Cardiac fibroblast (primary cell): ENCODE measurements at regions not wholly inside any gene's neighbourhood (a gene's known extent, or its start where the extent isn't known, plus 50 kb on each side); places are given as distances from the start of the nearest gene placed in this dataset.
"Not testable (repeated sequence)": the region's sequence is repeated elsewhere in the genome, so short reads cannot be mapped to it uniquely, and the experiment has no call there.

ENCODE experiments used
- DNase-seq, 2 donors: peaks; one replicate each; pipeline versions ENCODE4 v3.0.0 to v3.0.0-alpha.2; 2010; ENCODE audit warnings: low read depth in 2 of 2
- H3K4me3 ChIP-seq, 2 donors: replicated peaks in 1 of 2; 1 replicate in 1 of 2; 2 replicates in 1 of 2; pipeline ENCODE4 v1.5.1; 2011; ENCODE audit warnings: low read depth in 2 of 2, low read length in 2 of 2, mild to moderate bottlenecking in 2 of 2, moderate library complexity in 1 of 2
- CTCF ChIP-seq: IDR thresholded peaks from one replicate; pipeline ENCODE4 v1.5.1; 2011; ENCODE audit warnings: low read depth, mild to moderate bottlenecking, low read length, inconsistent platforms

GRCh38 chr2:185664384-185664783 lies 74.2 kb upstream of the FSIP2 start:
- DNase-seq, result no peak
- no peak overlapping the region for H3K4me3 ChIP-seq
- TF ChIP-seq CTCF, result no peak

- no peak for TF ChIP-seq CTCF
- DNase-seq, result no peak
- H3K4me3 ChIP-seq, result no peak overlapping the region
Observed at GRCh38 chr2:185665251-185665814, 73.3 kb upstream of the FSIP2 start.

- DNase-seq, result no peak
- H3K4me3 ChIP-seq, result no peak overlapping the region
- TF ChIP-seq CTCF, result no peak
Observed at GRCh38 chr2:185667452-185667851, 71.2 kb upstream of the FSIP2 start.

GRCh38 chr2:185668710-185669109 lies 69.9 kb upstream of the FSIP2 start:
- no peak for TF ChIP-seq CTCF
- H3K4me3 ChIP-seq, result no peak overlapping the region
- DNase-seq, result no peak

GRCh38 chr2:185674232-185674631 lies 64.4 kb upstream of the FSIP2 start:
- no peak overlapping the region for H3K4me3 ChIP-seq
- TF ChIP-seq CTCF, result no peak
- DNase-seq, result no peak

GRCh38 chr2:185676316-185676715 lies 62.3 kb upstream of the FSIP2 start:
- no peak for TF ChIP-seq CTCF
- no peak overlapping the region for H3K4me3 ChIP-seq
- no peak for DNase-seq

GRCh38 chr2:185687001-185687400 lies 51.6 kb upstream of the FSIP2 start:
- not testable (repeated sequence) for H3K4me3 ChIP-seq, DNase-seq
